Islet precursor cell (in vitro differentiated cells): ENCODE measurements at regions not wholly inside any gene's neighbourhood (a gene's known extent, or its start where the extent isn't known, plus 50 kb on each side); places are given as distances from the start of the nearest gene placed in this dataset.
"Not testable (repeated sequence)": the region's sequence is repeated elsewhere in the genome, so short reads cannot be mapped to it uniquely, and the experiment has no call there.

Source experiments
- DNase-seq: peaks from one replicate; pipeline ENCODE4 v3.0.0-alpha.2; 2018

DNA sequence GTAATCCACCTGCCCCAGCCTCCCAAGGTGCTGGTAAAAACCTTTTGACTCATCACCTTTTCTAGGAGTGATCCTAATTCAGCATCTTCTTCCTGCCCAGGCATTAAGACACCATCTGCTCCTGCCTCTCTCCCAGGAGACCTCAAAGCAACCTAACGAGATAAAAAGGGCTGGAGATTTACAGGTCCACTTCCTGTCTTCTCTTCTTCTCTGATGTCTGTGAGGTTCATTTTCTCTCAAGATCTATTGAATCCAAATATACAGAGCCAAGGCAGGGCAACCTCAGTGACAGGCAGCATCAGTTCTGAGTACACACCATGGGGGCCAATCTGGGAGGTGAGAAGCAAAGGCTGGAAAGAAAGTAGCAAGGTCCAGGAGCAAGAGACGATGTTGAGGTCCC is 219.4 kb downstream of the SETD4 start:
- DNase-seq, result no peak

- DNase-seq, result no peak
These were observed 220.0 kb downstream of the SETD4 start for GRCh38 chr21:35840197-35840799.

GRCh38 chr21:35838987-35839763 is 221.2 kb downstream of the SETD4 start:
- DNase-seq, result no peak

DNA sequence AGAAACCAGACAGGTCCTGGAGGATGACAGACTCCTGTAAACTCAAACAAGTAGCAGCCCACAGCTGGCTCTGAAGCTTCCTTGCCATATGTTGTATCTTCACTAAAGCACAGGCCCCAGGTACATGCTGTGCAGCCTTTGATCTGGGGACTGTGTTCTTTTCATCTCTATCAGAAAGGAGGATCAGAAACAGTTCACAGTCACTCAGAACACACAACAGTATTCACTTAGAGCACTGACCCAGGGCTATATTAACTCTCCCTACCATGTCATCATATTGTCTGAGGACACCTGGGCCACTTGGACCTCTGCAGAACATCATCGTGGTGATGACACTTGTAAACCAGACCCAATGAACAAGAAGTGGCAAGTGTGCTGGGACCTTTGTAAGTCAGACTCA is 222.0 kb downstream of the SETD4 start:
- peak; percentile 60 for DNase-seq

GRCh38 chr21:35833991-35834390 is 226.3 kb downstream of the SETD4 start:
- DNase-seq, result no peak

DNA sequence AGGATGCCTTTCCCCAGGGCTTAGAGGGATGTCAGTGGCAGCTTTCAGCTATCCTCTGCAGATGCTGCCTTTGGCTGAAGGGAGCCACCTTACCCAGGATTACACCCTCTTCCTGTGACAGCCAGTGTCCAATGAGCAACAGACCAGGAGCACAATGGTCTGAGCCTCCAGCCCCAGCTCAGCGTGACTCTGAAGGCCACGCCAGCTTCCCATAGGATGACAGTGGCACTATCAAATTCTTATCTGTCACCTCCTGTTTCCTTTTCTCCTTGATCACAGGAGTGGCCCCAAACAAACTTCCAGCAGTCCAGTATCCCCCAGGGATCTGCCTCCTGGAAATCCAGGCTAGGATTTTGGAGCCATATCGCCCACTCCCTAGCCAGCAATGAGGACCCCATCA is 226.9 kb downstream of the SETD4 start:
- no peak for DNase-seq

DNA sequence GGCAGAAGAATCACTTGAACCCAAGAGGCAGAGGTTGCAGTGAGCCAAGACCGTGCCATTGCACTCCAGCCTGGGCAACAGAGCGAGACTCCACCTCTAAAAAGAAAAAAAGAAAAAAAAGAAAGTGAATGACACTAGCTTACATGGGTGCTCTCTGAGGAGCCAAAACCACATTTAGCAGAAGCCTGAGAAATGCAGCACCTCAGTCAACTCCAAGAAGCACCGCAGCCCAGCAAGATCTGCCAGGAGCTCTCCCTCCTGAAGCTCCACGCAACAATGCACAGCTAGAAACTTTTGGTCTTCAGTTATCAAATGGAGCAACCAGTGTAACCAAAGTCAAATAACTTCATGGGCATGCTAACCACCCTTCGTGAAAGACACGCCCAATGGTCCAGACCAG is 229.1 kb downstream of the SETD4 start:
- DNase-seq, result no peak

DNA sequence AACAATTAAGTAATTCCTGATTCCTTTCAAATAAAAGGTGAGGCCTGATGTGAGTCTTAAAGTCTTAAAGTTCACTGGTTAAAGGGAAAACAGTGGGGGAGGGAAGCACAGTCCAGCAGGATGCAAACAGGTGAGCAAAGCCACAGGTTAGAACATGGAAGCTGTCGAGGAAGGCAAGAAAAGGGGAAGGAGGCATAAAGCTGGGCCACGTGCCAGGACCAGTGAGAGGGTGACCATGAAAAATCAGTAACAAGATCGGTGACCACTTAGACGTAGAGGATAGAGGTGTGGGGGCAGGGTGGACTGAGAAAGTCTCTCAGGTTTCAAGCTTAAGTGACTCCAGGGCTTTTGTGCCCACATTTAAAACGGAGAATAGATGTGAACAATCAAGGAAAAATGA is 231.3 kb downstream of the SETD4 start:
- DNase-seq, result no peak

GRCh38 chr21:35828161-35828560 is 232.2 kb downstream of the SETD4 start:
- no peak for DNase-seq

- DNase-seq, result no peak
These were observed 233.3 kb downstream of the SETD4 start for GRCh38 chr21:35827004-35827403.

- no peak for DNase-seq
These were observed 234.7 kb downstream of the SETD4 start for GRCh38 chr21:35825370-35826353.

DNA sequence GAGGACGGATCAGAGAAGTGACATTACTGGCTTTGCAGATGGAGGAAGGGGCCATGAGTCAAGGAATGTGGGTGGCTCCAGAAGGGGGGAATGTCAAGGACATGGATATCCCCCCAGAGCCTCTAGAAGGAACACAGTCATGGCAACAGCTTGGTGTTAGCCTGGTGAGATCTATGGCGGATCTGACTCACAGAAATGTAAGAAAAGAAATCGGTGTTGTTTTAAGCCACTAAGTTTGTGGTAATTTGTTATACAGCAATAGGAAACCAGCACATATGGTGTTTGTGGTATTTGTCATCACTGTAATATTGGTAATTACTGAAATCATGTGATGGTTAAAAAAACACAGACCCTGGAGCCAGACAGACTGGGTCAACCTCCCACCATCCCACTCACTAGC is 236.2 kb downstream of the SETD4 start:
- no peak for DNase-seq

- no peak for DNase-seq
These were observed 241.2 kb downstream of the SETD4 start for GRCh38 chr21:35819134-35819533.

DNA sequence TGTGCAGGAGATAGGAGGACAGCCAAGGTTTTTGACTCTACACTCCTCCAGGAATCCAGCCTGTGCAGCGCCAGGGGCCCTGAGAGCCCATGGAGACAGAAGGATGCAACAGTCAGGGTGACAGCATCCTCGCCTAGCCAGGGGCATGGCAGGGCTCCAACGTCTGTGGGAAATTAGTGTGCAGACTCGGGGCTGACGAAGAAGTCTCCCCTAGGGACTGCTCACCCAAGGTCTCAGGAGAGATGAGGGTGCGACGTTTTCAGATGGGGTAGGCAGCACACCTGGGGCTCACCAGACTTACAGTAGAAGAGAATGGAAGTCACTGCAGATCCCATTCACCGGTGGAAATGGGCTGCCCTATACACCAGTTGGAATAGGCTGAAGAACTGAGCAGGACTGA is 241.7 kb downstream of the SETD4 start:
- DNase-seq, result no peak

- no peak for DNase-seq
These were observed 245.3 kb downstream of the SETD4 start for GRCh38 chr21:35814858-35815619.

- no peak for DNase-seq
These were observed 247.6 kb downstream of the SETD4 start for GRCh38 chr21:35812679-35813078.

DNA sequence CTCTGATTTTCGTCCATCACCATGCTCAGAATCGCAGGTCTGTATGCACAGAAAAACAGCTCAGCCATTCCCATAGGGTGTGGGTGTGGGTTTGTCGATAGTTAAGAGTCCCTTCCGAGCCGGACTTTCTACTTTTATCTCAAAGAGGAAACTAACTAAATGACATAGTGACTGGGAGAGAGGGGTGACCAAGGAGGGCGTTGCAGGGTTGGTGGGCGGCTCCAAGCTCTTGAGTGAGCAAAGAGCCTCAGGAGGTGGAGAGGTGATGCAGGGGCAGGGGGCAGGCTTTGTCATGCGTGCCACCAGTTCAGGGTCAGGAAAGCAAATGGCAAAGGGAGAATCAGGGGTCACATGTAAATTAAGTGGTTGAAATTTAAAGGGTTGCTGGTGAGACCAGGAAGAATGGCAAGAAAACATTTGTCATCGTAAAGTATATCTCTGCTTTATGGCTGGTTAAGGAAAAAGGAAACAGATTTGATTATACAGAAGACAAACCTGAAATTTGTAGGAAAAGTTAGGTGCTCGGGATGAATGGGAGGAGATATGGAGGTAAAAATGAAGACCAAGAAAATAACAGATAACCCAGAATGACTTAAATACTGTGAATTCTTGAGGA is 249.0 kb downstream of the SETD4 start:
- no peak for DNase-seq

- DNase-seq, result no peak
These were observed 249.8 kb downstream of the SETD4 start for GRCh38 chr21:35810431-35810970.

DNA sequence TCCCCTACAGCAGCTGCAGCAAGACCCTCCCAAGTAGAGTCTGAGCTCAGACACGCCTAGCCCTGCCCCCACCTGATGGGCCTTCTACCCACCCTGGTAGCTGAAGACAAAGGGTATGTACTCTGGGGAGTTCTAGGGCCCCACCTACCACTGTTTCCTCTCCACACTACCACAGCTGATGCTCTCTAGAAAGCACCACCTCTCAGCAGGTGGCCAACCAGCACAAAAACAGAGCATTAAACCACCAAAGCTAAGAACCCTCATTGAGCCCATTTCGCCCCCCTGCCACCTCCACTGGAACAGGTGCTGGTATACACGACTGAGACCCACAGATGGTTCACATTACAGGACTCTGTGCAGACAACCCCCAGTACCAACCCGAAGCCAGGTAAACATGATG is 258.9 kb downstream of the SETD4 start:
- DNase-seq, result no peak

- DNase-seq, result not testable (repeated sequence)
These were observed 259.4 kb downstream of the SETD4 start for GRCh38 chr21:35800796-35801385.

DNA sequence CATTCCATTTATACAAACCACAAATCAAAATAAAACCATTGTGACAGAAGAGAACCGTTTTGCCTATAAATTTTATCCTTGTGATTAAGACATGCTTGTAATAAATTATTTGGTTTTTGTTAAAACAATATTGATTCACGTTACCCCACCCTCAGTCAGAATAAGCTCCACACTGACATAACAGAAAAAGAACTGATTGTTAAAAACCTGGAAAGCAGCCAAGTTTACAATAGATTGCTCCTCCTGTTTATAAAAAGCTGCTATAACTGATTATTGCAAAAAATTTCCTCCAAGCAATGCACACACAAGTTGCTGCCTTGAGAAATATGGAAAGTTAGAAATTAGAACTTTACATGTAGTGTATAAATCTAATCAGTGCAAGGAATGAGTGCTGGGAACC is 263.5 kb downstream of the SETD4 start:
- DNase-seq, result no peak

- not testable (repeated sequence) for DNase-seq
These were observed 265.8 kb downstream of the SETD4 start for GRCh38 chr21:35794527-35794926.
